Prostate gland (tissue), 2 donors: ENCODE measurements at regions not wholly inside any gene's neighbourhood (a gene's known extent, or its start where the extent isn't known, plus 50 kb on each side); places are given as distances from the start of the nearest gene placed in this dataset.

ENCODE experiments used
- CTCF ChIP-seq, 4 experiments: fragments of 200-600 bp in 2 of 4; fragments of 450-650 bp in 2 of 4; sonication (generic) in 2 of 4; IDR thresholded peaks; 1 replicate in 3 of 4; 2 replicates in 1 of 4; pipeline ENCODE4 v1.5.1; 2016 to 2019; ENCODE audit warnings: antibody characterized with exemption in 4 of 4, mild to moderate bottlenecking in 2 of 4, moderate library complexity in 2 of 4
- POLR2A ChIP-seq: fragments of 450-650 bp; IDR thresholded peaks from one replicate; pipeline ENCODE4 v1.6.1; 2016; ENCODE audit warnings: antibody characterized with exemption, mild to moderate bottlenecking
- POLR2AphosphoS5 ChIP-seq: sonication (generic); formaldehyde crosslinking; IDR thresholded peaks from one replicate; pipeline ENCODE4 v1.6.1; 2017; ENCODE audit warnings: antibody characterized with exemption

DNA sequence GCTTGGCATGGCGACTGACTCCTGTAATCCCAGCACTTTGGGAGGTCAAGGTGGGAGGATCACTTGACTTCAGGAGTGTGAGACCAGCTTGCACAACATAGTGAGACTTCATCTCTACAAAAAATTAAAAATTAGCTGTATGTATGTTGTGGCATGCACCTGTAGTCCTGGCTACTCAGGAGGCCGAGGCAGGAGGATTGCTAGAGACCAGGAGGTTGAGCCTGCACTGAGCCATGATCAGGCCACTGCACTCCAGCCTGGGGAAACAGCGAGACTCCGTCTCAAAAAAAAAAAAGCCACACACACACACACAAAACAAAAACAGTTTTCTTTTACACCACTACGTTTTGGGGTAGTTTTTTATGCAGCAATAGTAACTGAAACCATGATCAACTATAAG is 89.0 kb upstream of the DHX40 start:
- TF ChIP-seq CTCF (IDR thresholded peaks at IDR 0.05), result no peak
- TF ChIP-seq POLR2A, result no peak
- TF ChIP-seq POLR2AphosphoS5, result no peak
